ENCODE measurements at regions not wholly inside any gene's neighbourhood (a gene's known extent, or its start where the extent isn't known, plus 50 kb on each side); places are given as distances from the start of the nearest gene placed in this dataset.

DNA sequence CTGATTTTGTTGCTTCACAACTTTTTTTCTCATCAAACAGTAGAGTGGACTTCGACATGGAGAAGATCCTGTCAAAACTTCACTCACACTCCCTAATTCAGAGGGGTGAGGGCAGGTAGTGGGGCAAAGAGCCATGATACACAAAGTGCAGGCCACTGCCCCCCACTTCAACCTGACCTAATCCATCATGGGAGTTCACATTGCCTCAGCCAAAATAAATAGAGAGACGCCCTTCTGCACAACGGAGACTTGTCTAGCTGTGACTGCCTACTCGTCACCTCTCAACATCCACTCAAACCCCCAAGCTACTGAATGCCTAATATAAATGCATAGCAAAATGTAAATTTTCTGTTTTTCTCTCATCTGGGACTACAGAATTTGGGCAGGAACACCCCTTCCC lies 213.2 kb downstream of the PMP22 start:
- no peak for DNase-seq (ENCODE audit: extremely low spot score)
- WGBS, result 29% methylated on average over 4 of the region's 4 CpGs
- intact Hi-C loops (cut with DNase I), result no loop called here
- TF ChIP-seq POLR2A (IDR thresholded peaks at IDR 0.05; ENCODE audit: low read depth) (no peak), POLR2AphosphoS5 (IDR thresholded peaks at IDR 0.05) (no peak), EP300 (IDR thresholded peaks at IDR 0.05) (no peak)
- TF ChIP-seq, protein P1, sequence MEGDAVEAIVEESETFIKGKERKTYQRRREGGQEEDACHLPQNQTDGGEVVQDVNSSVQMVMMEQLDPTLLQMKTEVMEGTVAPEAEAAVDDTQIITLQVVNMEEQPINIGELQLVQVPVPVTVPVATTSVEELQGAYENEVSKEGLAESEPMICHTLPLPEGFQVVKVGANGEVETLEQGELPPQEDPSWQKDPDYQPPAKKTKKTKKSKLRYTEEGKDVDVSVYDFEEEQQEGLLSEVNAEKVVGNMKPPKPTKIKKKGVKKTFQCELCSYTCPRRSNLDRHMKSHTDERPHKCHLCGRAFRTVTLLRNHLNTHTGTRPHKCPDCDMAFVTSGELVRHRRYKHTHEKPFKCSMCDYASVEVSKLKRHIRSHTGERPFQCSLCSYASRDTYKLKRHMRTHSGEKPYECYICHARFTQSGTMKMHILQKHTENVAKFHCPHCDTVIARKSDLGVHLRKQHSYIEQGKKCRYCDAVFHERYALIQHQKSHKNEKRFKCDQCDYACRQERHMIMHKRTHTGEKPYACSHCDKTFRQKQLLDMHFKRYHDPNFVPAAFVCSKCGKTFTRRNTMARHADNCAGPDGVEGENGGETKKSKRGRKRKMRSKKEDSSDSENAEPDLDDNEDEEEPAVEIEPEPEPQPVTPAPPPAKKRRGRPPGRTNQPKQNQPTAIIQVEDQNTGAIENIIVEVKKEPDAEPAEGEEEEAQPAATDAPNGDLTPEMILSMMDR (IDR thresholded peaks at IDR 0.05), result no peak
- no peak overlapping the region for H3K27ac ChIP-seq (replicated peaks in 1 of 4)
- H3K9me3 ChIP-seq, result peaks cover 0 to 10% (median 0%) of the 10 kb centered on the region in 4 donors
- H3K4me1 ChIP-seq, result no peaks in the 10 kb centered on the region
- peaks cover 0 to 24% (median 0%) of the 10 kb centered on the region in 4 donors for H3K27me3 ChIP-seq
- no peaks in the 10 kb centered on the region for H3K36me3 ChIP-seq
- no peak overlapping the region for H3K4me3 ChIP-seq

DNA sequence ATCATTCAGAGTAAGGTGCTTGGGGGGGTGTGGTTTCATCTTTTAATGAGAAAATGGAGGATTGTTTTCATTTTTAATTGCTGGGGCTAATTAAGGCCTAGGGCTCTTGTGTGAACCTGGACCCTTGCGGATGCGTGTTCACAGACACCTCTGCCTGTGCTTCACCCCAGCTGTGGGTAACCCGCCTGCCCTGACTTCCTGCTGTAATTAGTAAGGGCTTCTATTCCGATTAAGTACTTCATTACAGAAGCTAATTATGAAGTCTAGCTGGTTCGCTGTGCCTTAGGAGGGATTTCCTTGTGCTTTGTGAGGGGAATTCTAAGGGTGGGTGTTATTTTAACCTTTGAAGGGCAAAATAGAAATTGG lies 215.3 kb downstream of the PMP22 start:
- Histone ChIP-seq H3K4me3 (no peak overlapping the region), H3K27me3 (peaks cover 0 to 24% (median 0%) of the 10 kb centered on the region in 4 donors), H3K27ac (replicated peaks in 1 of 4) (no peak overlapping the region), H3K4me1 (no peaks in the 10 kb centered on the region), H3K9me3 (peaks cover 0 to 4% (median 0%) of the 10 kb centered on the region in 4 donors), H3K36me3 (no peaks in the 10 kb centered on the region)
- TF ChIP-seq, protein P1 (IDR thresholded peaks at IDR 0.05), result no peak
- TF ChIP-seq POLR2A (IDR thresholded peaks at IDR 0.05; ENCODE audit: low read depth) (no peak), EP300 (IDR thresholded peaks at IDR 0.05) (no peak), POLR2AphosphoS5 (IDR thresholded peaks at IDR 0.05) (no peak)
- DNase-seq (ENCODE audit: extremely low spot score), result no peak
- 91% methylated on average over 5 of the region's 5 CpGs for WGBS
- intact Hi-C loops (cut with DNase I), result no loop called here

DNA sequence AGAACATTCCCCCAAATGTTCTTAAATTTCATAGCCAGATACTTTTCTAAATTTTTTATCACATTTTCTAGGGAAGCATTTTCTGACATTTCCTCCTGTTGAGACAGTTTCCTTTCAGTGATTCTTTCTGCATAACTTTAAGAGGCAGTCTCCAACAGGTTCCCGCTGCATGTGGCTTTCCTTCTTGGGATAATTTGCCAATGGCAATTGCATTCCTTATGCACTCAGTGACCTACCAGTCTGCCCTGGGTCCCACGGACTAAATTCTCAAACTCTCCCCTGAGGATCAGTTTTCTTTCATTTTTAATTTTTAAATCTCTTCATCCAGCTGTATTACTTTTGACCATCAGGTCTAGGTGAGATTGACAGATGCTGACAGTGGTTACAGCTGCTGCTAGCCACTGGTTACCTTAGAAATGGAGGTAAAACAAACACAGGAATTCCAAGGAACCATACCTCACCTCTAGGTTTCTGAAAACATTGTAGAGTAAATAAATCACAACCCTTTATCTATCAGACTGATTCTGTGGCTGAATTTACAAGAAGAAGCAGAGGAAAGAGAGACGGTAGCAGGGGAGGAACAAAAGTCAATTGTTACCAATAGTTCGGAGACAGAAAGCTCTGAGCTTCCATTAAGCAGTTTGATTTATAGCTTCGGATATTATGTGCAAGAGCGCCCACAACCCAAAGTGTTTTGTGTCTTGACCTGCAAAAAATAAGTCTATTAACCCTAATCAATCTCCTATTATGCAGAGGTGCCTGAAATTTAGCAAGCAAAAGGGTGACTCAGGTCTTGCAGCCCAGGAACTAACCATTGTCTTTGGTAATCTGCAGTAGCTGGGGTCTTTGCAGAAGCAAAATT lies 216.0 kb downstream of the PMP22 start:
- Histone ChIP-seq H3K9me3 (peaks cover 0 to under 1% (median 0%) of the 10 kb centered on the region in 4 donors), H3K4me3 (no peak overlapping the region), H3K4me1 (no peaks in the 10 kb centered on the region), H3K27ac (replicated peaks in 1 of 4) (no peak overlapping the region), H3K36me3 (no peaks in the 10 kb centered on the region), H3K27me3 (peaks cover 0 to 24% (median 0%) of the 10 kb centered on the region in 4 donors)
- 38% methylated on average over 6 of the region's 6 CpGs for WGBS
- no peak for DNase-seq (ENCODE audit: extremely low spot score)
- TF ChIP-seq POLR2AphosphoS5 (IDR thresholded peaks at IDR 0.05) (no peak), POLR2A (IDR thresholded peaks at IDR 0.05; ENCODE audit: low read depth) (no peak), EP300 (IDR thresholded peaks at IDR 0.05) (no peak)
- TF ChIP-seq, protein P1 (IDR thresholded peaks at IDR 0.05), result no peak
- intact Hi-C loops (cut with DNase I), result no loop called here

DNA sequence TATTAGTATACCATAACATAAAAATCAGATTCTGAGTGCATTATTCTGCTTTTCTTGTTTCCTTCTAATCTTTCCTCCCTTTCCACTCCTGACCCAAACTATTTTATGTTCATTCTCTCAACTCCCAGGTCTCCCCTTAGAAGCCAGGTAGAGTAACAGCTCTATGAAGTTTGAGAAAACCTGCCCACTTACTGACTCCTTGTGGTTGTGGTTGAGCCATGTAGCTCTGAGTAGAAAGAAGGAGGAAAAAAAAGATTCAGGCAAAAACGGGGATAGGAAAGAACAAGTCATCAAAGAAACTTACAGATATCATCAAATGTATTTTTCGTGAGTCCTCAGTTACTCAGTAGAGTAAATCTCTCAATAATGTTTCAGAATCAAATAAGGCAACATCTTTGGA lies 216.7 kb downstream of the PMP22 start:
- TF ChIP-seq POLR2A (IDR thresholded peaks at IDR 0.05; ENCODE audit: low read depth), result no peak
- TF ChIP-seq EP300 (IDR thresholded peaks at IDR 0.05), result no peak
- TF ChIP-seq, protein P1 (IDR thresholded peaks at IDR 0.05), result no peak
- TF ChIP-seq POLR2AphosphoS5 (IDR thresholded peaks at IDR 0.05), result no peak
- intact Hi-C loops (cut with DNase I), result no loop called here
- H3K27me3 ChIP-seq, result peaks cover 0 to 24% (median 0%) of the 10 kb centered on the region in 4 donors
- H3K27ac ChIP-seq (replicated peaks in 1 of 4), result no peak overlapping the region
- no peak overlapping the region for H3K4me3 ChIP-seq
- H3K4me1 ChIP-seq, result no peaks in the 10 kb centered on the region
- whole genome bisulfite sequencing, result 56% methylated on average over 2 of the region's 2 CpGs
- no peak for DNase-seq (ENCODE audit: extremely low spot score)
- no peaks in the 10 kb centered on the region for H3K9me3 ChIP-seq
- H3K36me3 ChIP-seq, result no peaks in the 10 kb centered on the region

Data from esophagus muscularis mucosa (tissue), 4 donors.